GM18907 (cell line): ENCODE measurements at regions not wholly inside any gene's neighbourhood (a gene's known extent, or its start where the extent isn't known, plus 50 kb on each side); places are given as distances from the start of the nearest gene placed in this dataset.
"Not testable (repeated sequence)": the region's sequence is repeated elsewhere in the genome, so short reads cannot be mapped to it uniquely, and the experiment has no call there.

Experiments used
- ATAC-seq: cut with Tn5 transposase; IDR thresholded peaks from one replicate; pipeline ENCODE4 v1.9.1; 2021; ENCODE audit warnings: mild to moderate bottlenecking, moderate library complexity; ENCODE audit not compliant: unreplicated experiment

DNA sequence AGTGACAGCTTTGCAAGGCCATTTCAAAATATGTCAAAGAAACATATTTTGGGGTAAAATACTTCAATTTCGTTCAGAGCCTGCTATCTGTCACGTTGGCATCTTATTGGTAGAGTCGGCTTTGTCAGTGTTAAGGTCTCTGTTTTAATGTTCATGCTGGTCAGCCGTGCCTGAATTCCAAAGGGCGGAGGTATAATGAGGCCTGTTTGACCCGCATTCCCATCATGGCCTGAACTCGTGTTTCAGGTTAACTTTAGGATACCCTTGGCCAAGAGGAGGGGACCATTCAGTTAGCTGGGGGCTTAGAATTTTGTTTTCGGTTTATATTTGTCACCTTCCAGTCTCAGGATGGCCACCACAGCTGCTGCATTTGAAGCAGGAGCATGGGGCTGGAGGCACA lies 236.4 kb downstream of the NFATC2 start:
- ATAC-seq, result no peak

DNA sequence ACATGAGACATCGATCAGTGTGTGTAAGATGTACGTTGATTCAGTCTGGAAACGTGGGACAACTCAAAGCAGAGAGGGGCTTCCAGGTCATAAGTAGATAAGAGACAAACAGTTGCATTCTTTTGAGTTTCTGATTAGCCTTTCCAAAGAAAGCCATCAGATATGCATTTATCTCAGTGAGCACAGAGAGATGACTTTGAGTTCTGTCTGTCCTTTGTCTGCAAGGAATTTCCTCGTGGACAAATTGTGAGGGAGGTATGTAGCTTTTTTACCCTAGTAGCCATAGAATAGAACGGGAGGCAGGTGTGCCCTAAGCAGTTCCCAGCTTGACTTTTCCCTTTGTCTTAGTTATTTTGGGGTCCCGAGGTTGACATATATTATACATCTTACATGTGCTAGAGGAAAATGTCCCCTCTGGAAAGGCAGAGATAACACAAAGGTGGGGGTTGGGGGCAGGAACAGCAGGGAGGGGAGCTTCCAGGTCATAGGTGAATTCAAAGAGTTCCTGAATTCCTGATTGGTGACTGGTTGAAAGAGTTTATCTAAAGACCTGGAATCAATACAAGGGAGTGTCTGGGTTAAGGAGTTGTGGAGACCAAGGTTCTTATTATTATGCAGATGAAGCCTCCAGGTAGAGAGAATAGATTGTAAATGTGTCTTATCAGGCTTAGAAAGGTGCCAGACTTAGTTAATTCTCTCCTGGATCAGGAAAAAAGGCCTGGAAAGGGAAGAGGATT lies 237.0 kb downstream of the NFATC2 start:
- ATAC-seq, result no peak

DNA sequence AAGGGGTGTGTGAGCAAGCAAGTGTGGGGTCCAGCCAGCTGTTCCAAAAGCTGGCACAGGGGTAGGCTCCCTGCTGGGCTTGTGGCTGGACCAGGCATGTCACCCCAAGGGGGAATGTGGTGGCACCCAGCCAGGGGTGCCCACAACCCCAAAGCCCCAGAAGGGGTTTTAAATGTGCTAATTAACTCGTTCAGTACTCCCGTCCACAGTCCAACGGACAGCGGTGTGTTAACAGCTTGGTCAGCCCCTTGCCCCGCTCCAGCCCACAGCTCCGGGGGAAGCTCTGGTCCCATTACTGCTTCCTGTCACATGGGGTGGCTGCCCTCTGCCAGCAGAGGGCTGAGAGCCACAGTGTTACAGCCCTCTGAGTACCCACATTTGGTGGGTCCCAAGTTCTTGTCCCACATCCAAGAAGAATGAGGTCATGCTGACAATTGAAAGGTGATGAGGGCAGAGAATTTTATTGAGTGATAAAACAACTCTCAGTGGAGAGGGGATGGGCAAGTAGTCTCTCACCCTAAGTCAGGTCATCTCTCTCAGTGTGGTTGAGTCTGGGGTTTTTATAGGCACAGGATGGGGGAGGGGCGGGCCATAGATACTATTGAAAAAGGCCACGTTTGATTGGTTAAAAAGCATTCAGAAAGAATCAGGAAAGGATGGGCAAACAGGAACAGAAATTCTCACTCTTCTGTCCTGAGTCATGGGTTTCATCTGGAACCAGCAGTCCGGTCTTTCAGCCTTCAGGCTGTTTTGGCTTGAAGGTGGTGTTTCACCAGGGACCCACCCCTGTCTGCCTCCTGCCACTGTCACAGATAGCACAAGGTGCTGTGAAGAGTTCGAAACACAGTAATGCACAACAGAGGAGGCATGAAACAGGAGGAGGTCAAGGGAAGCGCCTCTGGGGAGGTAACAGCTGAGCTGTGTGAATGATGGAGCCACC lies 238.5 kb downstream of the NFATC2 start:
- ATAC-seq, result no peak

DNA sequence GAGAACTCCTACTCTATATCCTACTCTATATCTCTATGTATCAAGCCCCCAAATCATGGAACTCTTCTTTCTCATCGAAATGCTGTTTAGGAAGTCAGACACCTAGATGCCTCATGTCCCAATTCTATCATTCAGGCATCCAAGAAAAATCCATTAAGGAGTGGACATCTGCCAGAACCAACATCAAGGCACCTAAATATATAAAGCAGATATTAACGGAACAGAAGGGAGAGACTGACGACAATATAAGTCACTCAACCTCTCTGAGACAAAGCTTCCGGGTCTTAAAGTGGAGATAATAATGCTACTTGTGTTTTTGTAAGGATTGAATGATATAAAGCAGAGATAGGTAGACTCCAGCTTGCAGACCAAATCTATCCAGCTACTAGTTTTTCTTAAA lies 241.5 kb downstream of the NFATC2 start:
- no peak for ATAC-seq

DNA sequence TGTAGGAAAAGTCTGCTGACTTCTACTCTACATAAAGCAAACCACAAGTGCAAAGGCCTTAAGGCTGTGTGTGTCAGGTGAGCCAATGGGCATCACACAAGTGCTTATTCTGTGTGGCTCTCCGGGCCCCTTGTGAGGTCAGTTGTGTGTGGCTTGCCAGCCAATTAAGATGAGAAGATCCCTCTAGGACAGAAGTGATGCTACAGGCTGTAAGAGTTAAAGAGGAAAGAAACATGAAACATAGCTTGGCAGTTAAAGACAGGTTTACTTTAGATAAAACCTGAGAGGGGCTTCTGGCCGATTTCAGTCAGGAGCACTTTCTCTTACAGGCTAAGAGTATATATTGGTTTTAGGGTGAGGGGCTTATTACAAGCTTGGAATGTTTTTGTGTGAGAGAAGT lies 242.4 kb downstream of the NFATC2 start:
- no peak for ATAC-seq

DNA sequence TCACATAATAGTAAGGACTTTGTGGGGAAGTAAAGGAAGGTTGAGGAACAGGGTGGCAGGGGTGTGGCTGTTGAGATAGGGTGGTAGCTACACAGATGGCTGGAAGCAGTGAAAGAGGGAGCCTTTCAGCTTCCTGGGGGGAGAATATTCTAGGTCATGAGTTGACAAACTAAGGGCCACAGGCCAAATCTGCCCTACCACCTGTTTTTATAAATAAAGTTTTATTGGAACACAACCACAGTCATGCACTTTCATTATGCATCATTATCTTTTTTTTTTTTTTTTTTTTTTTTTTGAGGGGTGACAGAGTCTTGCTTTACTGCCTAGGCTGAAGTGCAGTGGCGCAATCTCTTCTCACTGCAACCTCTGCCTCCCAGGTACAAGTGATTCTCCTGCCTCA lies 243.1 kb downstream of the NFATC2 start:
- ATAC-seq, result no peak

DNA sequence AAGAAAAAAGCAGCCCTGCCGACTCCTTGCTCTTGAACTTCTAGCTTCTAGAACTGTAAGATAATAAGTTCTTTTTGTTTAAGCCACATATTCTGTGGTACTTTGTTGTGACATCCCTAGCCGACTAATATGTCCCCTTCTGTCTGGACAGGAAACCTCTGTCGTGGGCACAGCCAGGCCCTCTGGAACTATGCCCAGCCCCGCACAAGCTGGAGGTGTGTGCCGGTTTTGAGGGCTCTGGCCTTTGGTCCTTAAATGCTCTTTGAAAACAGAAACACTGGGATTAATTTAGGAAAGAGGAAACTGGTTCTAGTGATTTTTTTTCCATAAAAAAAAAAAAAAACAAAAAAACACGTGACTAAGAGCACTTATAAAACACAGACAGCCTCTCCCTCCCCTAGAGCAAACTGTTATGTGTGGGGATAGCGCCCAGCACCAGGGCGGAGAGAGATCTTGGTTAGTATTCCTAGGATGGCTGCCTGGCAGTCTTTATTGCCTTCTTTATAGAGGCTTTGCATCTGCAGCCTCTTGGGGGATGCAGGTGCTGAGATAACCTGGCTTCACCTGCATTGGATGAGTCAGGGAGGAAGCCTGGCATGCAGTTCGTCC lies 244.3 kb downstream of the NFATC2 start:
- ATAC-seq, result no peak

DNA sequence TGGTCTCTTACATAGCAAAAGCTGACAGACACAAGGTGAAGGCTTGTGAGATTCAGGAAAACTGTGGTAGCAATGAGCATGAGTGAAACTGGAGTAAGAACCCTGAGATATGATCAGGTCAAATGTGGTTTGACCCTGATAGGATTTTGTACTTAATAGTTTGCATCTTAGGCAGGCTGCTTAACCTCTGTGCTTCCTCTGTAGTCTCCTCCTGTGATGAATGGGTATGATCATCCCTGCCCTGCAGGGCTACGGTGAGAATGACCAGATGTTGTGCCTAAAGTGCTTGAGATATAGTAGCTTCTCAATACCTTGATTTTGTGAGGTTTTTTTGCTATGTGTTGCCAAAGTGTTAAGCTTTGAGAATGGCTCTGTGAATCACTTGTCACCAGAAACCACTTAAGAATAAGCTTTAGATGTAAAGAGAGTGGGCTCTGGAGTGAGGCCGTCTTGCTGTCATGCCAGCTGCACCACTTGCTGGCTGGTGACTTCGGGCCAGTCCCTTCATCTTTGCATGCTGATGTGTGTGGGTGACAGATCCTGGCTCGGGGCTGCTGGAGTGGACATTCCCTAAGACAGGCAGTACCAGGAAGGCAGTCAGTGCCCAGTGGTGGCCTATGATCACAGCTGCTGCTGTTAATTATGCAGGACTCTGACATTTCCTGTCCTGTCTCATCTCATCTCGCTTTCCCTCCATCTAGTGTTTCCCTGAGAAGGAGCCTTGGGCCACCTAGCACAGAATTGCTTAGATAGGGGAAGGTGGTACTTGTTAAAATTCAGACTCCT lies 254.7 kb downstream of the NFATC2 start:
- no peak for ATAC-seq

DNA sequence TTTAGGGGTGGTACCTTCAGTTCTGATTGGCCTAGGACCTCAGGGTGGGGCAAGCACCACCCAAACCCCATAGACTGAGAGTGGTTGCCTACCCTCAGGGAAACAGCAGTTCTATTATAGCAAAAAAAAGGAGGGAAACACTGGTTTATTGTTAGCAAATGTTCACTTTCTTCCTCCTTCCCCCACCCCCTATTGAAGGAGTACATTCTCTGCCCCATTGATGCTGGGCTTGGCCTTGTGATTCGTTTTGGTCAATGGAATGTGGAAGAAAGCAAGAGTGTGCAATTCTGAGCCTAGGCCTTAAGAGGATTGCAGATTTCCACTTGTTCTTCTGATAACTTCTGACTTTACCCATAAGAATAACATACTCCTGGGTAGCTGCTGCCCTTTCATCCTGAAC lies 255.8 kb downstream of the NFATC2 start:
- no peak for ATAC-seq

DNA sequence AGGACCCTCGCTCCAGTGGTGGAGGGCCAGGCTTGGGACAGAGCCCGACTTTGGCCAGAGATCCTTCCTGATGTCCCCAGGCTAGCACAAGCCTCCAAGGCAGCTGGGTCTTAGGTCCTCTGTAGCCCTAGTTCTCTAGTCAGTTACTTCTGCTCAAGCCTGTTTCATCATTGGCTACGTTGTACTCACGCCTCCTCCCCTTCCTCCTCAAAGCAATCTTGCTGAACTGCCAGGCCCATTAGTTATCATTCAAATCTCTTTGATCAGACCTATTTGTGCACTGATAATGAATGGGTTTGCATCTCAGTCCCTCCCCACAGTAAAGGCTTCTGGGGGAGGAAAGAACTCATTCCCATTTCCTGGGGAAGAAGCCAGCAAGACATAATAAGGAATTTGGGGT lies 256.8 kb downstream of the NFATC2 start:
- no peak for ATAC-seq

DNA sequence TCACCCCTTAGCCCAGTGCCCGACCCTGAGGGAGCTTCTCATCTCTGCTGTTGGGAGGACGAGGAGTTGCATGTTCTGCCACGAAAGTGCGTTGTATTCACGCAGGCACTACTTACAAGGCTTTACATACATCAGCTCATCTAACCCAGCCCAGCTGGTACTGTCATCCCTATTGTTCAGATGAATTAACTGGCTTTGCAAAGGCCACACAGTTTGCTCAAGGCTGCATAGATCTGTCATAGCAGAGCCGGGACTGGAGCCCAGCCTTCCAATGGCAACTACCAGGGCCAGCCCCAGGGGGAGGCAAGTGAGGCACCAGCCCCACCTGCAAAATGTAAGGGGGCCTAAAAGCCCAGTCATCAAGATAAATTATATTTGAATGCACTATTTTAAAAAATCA lies 257.6 kb downstream of the NFATC2 start:
- ATAC-seq, result no peak

DNA sequence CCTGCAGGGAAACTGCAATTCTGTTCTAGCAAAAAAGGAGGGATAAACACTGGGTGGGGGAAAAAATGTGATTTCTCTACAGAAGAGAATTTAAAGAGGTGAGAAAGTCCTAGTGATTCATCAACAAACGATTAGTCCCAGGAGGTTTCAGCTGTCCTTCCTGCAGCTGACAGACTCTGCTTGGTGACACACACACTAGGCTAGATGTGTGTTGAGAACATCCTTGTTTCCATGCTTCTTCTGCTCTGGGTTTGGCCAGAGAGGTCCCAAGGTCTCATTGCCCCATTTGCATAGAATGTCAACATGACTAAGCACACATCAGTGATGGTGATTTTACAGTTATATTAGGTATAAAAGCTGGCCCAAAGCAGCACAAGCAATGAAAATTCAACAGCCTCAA lies 258.3 kb downstream of the NFATC2 start:
- no peak for ATAC-seq

DNA sequence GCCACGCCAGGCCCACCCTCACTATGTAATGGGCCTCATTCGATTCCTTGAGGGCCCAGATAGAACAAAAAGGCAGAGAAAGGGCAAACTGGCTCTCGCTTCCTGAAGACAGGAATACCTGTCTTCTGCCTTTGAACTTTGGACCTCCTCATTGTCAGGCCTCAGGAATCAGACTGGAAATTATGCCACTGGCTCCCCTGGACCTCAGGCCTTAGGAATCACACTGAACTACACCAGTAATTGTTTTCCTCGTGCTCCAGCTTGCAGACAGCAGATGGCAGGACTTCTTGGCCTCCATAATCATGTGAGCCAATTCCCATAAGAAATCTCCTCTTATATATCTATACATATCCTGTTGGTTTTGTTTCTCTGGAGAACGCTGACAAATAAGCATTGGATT lies 258.6 kb upstream of the KCNG1 start:
- ATAC-seq, result no peak

DNA sequence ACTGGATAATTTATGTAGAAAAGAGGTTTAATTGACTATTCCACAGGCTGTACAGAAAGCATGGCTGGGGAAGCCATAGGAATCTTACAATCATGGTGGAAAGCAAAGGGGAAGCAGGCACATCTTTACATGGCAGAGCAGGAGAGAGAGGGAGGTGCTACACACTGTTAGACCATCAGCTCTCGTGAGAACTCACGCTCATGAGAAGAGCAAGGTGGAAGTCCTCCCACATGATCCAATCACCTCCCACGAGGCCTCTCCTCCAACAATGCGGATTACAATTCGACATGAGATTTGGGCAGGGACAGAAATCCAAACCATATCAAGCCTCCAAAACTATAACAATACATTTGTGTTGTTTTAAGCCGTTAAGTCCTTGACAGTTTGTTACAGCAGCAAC lies 257.1 kb upstream of the KCNG1 start:
- no peak for ATAC-seq

DNA sequence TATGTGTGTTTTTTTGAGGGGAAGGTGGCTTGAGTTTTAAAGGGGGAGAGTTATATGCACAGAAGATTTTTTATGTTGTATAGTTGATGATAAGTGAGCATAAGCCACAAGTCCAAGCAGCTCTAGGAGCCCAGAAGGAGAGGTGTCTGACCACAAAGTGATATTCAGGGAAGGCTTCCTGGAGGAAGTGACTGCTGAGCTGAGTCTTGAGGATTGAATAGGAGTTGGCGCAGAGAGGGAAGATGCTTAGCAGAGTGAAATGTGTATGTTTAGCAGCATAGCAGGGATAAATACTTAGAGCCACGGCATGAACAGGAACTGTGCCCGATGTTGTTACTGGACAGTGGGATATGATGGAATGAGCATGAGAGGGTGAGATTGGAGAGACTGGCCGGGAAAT lies 255.1 kb upstream of the KCNG1 start:
- no peak for ATAC-seq

DNA sequence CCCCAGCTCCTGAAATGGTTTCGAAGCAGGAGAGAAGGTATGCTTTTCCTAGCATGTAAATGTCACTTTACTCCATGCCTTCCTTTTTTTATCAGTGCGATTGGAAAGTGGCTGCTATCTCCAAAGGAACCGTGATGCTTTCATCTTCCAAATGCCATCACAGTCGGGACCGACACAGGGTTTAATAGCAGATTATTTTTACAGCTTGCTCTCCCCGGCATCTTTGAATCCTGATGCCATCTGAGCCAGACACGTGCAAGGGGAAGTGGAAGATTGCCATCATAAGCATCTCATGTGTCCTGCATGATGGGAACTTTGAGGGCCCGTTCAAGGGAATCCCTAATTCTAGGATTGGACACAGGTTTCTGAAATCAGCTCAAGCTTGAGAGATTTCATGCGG lies 253.4 kb upstream of the KCNG1 start:
- no peak for ATAC-seq

DNA sequence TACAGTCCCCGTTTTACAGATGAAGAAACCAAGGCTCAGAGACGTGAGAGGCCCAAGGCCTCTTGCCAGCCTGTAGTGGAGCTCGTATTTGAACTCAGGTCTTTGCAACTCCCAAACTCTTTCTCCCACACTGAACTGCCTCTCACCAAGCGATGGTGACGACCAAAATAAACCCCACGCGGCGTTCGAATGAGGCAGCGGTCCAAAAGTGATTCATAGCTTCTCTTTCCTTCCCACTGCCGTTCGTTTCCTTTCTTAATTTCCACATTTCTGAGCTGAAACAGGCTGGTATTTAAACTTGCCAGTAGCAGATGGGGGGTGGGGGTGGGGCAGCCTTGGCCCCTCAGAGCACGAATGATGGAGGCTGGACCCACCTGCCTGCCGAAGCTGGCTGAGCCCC lies 252.9 kb upstream of the KCNG1 start:
- ATAC-seq, result no peak

DNA sequence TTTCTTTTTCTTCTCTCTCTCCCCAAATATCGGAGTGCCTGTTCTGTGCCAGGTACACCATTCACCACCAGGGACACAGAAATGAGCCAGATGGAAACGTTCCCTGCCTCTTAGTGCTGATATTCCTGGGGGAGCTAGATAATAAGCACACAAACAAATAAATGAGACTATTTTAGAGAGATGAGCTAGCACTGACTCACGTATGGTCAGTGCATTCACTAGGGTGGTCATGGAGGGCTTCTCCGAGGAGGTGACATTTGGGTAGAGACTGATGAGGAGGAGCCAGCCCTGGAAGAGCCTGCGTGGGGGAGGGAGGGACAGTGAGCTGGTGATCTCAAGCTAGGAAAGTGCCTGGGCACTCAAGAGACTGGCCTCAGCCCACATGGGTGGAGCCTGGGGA lies 252.3 kb upstream of the KCNG1 start:
- no peak for ATAC-seq

DNA sequence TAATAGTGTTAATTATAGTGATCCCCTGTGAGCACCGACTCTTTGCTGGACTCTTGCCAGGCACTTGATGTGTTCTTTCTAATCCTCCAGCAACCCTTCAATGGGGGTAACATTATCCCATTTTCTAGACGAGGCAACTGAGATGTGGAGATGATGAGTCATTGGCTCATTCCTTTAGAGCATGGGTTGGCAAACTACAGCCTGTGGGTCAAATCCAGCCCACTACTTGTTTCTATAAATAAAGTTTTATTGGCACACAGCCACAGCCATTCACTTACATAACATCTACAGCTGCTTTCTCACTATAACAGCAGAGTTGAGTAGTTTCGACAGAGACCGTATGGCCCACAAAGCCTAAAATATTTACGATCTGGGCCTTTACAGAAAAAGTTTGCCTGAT lies 249.5 kb upstream of the KCNG1 start:
- ATAC-seq, result no peak

DNA sequence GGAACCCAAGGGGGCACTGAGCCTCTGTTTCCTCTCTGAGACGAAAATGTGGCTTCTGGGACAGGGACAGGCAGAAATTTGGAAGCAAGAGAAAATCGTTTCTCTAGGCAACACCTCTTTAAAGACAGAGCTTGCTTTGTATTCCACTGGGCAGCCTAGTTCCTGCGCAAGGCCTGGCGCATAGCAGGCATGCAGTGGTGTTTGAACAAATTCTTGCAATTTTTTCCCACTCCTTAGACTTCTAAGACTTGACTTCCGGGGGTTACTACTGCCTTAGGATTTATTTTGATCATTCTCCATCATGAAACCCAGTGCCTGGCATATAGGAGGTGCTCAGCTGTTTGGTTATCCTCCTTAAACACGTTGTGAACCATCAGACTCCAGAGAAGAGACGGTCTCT lies 249.0 kb upstream of the KCNG1 start:
- no peak for ATAC-seq

DNA sequence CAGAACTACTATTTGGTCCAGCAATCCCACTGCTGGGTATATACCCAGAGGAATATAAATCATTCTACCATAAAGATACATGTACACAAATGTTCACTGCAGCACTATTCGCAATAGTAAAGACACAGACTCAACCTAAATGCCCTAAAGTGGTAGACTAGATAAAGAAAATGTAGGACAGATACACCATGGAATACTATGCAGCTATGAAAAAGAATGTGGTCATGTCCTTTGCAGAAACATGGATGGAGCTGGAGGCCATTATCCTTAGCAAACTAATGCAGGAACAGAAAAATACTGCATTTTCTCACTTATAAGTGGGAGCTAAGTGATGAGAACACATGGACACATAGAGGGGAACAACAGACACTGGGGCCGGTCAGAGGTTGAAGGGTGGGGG lies 248.4 kb upstream of the KCNG1 start:
- not testable (repeated sequence) for ATAC-seq
